ENCODE measurements at regions not wholly inside any gene's neighbourhood (a gene's known extent, or its start where the extent isn't known, plus 50 kb on each side); places are given as distances from the start of the nearest gene placed in this dataset.

DNA sequence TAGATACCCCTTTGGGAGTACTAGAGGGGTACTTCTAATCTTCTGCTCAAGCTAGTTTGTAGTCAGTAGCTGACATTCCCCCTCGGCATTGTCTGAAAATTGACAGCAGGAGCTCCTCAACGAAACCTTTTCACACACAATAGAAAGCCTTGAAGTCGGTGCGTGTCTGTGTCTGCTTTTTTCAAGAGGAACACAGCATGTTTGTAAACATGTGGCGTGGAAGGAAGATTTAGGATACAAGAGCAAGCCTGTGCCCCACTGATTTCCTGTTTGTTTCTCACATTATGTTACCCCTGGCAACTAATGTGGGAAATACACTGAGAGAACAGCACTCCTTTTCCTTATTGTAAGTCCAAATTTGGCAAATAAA lies 252.6 kb downstream of the ANKRD50 start:
- TF ChIP-seq, protein P1, sequence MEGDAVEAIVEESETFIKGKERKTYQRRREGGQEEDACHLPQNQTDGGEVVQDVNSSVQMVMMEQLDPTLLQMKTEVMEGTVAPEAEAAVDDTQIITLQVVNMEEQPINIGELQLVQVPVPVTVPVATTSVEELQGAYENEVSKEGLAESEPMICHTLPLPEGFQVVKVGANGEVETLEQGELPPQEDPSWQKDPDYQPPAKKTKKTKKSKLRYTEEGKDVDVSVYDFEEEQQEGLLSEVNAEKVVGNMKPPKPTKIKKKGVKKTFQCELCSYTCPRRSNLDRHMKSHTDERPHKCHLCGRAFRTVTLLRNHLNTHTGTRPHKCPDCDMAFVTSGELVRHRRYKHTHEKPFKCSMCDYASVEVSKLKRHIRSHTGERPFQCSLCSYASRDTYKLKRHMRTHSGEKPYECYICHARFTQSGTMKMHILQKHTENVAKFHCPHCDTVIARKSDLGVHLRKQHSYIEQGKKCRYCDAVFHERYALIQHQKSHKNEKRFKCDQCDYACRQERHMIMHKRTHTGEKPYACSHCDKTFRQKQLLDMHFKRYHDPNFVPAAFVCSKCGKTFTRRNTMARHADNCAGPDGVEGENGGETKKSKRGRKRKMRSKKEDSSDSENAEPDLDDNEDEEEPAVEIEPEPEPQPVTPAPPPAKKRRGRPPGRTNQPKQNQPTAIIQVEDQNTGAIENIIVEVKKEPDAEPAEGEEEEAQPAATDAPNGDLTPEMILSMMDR (conservative IDR thresholded peaks at IDR 0.05; ENCODE audit: low read length), result no peak
- TF ChIP-seq EZH2phosphoT487 (IDR thresholded peaks at IDR 0.05; ENCODE audit: borderline replicate concordance, low read depth, low read length), result no peak

Data from OCI-LY7 (cell line).